NCI-H2081 treated with DMSO at 0.1 percent for 48 hours (cell line): ENCODE measurements at regions not wholly inside any gene's neighbourhood (a gene's known extent, or its start where the extent isn't known, plus 50 kb on each side); places are given as distances from the start of the nearest gene placed in this dataset.
"Not testable (repeated sequence)": the region's sequence is repeated elsewhere in the genome, so short reads cannot be mapped to it uniquely, and the experiment has no call there.

ENCODE experiments used
- DNase-seq: peaks from one replicate; lab custom pipeline; 2025; lab: John Stamatoyannopoulos, UW

DNA sequence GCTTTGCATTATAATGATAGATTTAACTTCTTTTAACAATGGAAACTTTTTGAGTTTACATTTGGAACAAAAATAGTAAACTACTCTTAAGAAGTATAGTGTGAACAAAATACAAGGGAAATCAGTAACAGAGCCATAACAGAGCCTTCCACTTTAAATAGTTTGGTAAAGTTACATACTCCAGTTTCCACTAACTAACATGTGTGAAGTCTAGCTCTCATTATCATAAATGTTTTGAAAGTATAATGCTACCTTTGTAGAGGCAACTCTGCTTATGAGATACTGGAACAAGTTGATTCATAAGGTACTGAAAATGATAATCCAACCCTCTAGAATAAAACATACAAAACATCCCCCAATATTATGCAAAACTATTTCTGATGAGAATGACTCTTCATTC is 1155.1 kb upstream of the ADGRL2 start:
- DNase-seq: no peak

DNA sequence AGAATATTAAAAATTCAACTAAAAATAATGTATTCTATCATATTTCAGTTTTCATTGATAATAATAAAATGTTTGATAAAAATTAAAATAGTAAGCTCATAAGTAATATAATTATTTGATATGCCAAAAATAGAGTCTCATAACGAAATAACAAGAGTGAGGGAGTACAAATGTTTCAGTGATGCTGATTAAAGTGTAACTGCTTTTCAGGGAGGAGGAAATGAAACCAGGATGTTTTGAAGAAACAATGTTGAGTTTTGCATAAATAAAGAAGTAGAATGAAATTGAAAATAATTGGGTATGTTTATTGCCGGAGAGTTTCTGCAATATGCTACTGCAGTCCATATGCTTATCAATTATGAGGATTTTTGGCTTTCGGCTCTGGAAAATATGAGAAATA is 1159.8 kb upstream of the ADGRL2 start:
- no peak for DNase-seq

DNA sequence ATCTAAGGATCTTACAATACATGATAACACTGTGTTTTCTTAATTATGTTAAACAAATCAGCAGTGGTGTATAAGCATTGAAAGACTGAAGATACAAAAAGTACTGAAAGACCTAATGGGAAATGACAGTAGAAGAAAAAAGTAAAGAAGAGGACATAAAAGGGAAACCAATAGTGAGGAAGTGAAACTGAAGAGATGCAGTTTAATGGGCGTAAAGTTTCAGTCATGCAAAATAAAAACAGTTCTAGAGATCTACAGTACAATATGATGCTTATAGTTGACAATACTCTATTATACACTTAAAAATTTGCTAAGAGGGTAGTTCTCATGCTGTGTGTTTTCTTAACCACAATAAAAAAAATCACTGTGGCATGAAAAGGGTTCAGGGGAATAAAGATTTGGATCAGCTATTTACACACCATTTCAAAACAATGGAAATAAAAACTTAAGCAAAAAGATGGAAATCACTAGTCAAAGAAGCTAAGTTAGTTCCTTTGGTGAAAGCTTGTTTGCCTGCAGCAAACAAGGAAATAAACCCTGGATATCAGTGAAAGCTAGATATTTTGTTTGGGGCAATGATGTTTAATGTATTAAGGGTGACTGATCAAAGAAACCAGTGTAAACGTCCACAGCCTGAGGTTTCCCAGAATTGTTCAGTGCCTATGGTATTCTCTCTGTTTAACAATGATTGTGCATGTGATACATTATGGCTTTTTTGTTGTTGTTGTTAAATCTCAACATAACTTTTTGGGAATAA is 1160.8 kb upstream of the ADGRL2 start:
- no peak for DNase-seq

DNA sequence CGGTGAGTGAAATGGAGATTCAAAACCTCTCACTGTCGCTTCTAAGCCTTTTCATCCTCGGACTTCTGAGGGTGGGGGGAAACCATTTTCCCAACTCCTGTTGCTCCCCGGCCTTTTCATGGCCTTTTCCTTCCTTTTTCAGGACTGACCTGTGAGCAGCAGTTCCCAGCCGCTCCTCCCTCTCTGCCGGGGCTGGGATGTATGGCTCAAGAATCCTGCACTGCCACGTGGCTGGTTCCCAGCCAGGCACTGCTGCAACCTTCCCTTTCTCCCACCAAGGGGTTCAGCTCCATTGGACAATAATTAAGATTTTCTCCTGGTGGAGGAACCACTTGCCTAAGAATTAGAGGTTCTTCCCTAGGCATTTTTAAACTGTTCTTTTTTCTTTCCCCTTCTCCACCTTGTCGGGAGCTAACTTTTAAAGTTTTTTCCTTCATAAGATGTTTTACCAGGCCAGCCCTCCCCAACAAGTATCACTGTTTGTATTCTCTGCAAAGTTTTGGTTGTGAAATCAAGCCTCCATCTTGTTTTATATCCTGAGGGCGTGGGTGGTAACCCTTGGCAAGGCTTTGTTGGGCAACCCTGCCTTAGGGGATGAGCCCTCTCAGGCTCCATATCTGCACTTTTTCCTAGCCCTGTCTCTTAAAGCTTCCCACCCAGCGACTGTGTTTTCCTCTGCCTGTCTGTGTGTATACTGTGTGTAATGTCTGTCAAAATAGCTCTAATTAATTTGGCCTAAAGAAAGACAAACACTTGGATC is 1166.6 kb upstream of the ADGRL2 start:
- no peak for DNase-seq

DNA sequence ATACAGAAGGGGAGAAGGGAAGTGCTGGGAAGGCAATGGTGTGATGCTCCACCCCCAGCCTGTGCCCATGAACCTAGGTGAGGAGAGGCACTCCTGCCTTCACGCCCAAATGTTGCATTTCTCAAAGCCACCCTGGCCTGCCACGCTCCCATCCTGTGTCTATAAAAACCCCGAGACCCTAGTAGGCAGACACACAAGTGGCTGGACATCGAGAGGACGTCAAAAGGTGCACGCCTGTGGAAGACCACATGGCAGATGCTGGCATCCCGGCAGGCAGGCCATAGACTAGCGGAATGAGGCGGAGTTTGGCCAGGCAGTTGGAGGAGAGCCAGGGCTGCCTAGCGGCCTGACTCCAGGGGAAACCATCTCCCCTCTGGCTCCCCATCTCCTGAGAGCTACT is 1168.5 kb upstream of the ADGRL2 start:
- no peak for DNase-seq

DNA sequence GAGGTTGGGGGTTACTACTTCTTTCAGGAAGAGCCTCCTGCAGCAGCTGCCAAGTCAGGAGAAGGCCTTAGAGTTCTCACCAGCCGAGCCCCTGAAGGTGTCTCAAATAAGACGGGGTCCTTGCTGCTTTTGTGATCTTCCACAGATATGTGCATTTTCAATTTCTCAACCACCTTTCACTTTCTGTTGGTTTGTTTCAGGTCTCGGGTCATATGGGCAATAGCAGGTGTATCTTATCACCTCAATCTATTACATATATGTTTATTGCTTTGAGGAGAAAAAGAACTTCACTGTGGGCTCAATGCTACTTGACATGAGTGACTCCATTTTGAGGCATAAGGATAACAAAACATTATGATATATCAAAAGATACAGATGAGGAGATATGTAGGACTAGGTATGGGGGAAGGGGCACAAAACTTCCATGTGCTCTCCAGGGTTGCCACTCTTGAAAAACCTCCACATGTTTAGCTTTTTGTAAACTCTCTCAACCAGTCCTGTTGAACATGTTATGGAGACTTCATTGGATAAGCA is 1171.4 kb upstream of the ADGRL2 start:
- no peak for DNase-seq

DNA sequence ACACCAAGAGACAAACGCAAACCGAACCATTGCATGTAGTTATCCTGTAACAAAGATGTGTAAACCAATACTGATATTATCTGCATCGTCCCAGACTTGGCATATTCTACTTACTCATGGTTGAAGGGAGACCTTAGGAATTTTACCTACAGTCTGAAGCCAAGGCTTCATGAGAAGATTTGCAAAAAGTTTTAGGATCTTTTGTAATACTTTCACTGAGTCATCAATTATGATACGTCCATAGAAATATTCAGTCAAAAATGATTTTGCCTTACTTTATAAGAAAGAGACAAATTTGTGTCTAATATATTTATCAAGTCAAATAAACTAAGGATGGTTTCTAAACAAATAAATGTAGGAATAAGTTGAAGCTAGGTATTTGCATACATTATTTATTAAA is 1176.1 kb upstream of the ADGRL2 start:
- no peak for DNase-seq

DNA sequence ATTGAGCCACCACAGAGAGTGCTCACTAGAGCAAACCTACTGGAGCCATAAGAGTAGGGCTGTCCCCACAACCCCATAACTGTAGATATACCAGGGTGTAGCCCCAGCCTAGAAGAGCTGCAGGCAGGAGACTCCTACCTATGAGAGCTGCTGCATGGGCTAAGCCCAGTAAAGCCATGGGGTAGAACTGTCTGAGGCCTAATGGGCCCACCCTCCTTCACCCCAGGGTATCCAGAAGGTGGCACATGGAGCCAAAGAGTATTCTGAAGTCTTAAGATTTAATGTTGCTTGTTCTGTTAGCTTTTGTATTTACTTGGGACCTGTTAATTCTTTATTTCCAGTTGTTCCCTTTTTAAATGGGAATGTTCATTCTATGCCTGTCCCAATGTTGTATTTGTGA is 1193.7 kb upstream of the ADGRL2 start:
- DNase-seq: no peak

DNA sequence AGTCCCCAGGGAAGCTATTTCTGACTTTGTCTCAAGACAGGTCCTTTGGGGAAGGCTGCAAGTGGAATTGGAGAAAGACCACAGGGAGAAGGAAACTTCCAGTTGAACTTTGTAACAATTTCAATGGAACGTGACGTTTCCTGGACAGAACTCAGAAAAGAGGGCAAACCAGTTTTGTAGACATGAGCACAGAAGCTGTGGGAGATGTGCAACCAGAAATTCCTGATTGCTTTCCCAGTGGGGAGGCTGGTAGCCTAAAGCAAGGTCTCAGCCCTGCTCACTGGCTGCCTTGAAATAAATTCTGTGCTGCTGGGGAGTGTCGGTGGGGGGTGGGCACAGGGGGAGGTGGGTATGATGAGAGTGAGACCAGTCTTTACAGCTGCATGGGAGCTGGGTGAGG is 1206.7 kb upstream of the ADGRL2 start:
- DNase-seq: no peak

DNA sequence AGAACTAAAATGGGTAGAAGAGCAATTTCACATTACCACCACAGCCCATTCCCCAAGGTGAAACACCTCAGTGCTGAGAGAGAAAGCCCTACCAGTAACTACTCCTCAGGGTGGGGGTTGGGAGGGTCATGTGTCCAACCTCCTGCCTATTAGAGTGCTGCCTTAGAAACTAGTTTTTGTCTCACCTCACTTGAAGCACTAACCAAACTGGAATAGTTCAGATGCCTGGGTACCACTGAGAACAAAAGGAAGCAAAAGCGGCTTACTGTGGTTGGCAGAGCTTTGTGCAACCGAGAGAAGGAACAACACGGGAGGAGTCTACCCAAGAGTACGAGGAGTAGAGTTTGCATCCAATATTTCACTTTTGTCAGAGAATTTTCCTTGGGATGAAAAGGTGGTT is 1207.5 kb upstream of the ADGRL2 start:
- no peak for DNase-seq

DNA sequence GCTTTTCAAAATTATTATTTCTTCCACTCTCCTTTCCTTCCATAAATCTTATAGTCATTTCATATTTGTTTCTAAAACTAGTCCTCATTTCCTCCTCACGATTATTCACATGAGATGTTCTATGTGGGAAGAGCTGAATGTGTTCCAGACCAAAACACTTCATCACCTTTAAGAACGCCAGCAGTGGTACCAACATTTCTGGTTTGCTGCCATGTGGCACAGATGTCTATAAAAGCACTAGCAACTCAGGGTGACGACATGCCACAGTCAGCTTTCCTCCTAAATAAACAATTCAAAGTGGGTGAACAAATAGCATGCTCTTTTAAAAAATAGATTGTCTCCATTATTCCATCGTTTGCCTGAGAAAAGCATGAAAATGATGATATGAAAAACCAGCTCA is 1217.8 kb upstream of the ADGRL2 start:
- DNase-seq: no peak

DNA sequence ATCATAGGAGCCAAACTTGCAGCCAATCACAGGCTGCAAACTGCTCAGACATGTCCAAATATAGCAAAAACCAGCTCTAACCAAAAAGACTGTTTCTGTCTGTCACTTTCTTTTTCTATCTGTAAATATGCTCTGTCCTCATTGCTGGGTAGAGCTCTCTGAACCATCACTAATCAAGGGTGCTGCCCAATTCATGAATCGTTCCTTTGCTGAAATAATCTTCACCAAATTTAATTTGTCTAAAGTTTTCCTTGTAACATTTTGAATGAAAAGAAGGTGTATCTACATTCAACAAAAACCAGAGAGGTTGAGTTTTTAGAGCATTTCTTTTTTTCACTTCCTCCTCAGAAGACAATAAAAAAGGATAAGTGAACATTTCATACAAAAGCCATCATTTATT is 1221.7 kb upstream of the ADGRL2 start:
- DNase-seq: no peak

DNA sequence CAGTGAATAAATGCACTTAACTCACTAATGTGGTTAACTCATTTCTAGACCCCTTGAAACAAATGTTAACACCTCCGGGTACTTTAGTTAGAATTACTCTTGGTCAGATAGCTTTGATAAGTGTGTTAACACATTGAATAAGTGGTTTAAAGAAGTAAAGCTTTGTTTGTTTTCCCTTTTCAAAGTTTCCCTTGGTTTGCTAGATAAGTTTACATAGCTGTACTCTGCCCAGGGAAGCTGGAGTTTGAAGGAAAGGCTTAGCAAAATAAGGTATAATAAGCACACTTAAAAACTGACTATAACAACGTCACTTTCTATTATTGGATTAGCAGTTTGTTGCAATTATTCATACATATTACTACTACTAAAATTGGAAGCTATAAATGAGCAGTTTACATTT is 1233.9 kb upstream of the ADGRL2 start:
- DNase-seq: no peak

DNA sequence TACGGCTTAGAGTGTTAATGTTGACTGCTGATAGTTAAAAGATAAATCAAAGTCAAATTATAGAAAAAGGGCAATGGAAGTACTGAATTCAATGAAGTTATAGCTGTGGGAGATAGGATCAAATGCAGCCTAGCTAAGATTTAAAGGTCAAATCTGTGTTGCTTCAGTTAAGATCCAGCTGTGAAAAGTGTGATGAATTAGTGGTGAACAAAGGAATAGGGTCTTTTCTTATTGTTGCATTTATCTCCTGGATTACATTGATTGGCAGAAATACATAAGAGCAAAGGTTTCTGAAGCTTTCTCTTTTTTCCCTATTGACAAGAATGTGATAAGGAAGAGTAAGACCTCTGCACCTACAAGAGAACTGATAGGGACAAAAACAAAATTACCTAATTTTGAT is 1234.6 kb upstream of the ADGRL2 start:
- no peak for DNase-seq

DNA sequence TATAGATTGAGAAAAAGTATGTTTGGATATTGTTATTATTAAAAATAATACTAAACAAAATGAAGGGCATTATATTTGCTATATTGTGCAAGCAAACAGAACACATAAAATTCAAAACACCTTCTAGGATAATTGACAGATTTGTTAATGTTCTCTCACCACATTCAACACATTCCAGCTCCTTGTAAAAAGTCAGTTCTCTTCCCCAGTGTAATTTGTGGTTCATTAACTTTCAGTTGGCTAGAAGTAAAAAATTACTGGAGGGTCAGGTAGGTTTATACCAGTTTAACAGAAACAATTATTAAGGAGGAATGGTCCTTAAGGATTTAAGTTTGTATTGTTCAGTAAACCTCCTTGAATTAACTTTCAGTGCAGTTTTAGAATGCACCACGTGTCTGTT is 1235.3 kb upstream of the ADGRL2 start:
- no peak for DNase-seq

DNA sequence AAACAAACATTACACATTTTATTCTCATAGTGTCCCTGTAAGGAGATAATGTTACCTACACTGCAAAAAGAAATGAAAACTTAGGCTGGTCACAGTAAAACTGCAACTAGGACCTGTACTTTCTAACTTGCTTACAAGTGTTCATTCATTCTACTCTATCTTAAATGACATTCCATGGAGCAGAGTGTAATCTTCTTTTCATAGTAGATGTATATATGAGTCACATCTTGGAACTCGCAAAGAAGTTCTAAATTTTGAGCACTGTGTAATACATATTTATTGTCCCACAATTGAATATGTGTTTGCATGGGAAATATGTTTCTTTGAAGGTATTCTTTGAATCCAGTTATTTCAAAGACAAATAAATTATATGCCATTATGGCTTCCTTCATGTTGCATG is 1258.5 kb upstream of the ADGRL2 start:
- DNase-seq: no peak

DNA sequence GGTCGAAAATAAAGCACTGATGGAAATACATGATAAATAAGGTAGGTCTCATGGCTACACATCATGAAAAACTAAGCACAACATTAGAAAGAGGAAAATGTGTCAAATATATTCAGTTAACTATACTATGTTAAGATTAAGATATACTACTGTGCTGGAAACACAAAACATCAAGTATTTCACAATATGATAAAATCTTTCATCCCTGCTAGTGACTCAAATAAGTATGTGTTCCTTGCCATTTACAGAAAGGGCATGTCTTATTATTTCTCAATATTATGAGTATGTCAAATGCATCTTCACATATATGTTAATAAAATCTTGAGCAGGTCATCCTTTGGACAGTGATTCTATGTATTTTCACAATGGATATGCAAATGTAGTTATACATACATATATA is 1260.1 kb upstream of the ADGRL2 start:
- DNase-seq: no peak

DNA sequence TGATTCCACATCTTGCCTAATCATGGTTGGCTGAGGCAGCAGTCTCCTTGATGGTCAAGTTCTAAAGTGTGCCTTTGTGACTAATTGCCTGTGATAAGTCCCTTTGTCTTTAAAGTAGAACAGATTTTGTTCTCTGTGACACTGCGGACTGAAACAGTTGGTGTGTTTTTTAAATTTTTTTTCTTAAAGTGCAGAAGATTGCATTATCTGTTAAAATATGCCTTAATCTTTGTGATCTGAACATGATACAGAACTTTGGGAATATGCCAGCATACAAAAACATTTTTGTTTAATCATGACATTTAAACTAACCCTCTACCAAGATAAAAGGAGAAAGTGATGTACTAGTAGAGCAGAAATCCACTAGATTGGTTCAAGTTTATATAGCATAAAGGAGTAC is 1260.6 kb upstream of the ADGRL2 start:
- no peak for DNase-seq

DNA sequence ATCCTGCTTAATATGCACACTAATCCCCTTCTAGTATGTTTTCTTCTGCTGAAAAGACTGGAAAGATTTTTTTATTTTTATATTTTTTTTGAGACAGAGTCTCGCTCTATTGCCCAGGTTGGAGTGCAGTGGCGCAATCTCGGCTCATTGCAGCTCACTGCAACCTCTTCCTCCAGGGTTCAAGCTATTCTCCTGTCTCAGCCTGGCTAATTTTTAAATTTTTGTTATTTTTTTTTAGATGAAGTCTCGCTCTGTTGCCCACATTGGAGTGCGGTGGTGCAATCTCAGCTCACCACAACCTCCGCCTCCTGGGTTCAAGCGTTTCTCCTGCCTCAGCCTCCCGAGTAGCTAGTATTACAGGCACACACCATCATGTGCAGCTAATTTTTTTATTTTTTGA is 1261.4 kb upstream of the ADGRL2 start:
- not testable (repeated sequence) for DNase-seq

DNA sequence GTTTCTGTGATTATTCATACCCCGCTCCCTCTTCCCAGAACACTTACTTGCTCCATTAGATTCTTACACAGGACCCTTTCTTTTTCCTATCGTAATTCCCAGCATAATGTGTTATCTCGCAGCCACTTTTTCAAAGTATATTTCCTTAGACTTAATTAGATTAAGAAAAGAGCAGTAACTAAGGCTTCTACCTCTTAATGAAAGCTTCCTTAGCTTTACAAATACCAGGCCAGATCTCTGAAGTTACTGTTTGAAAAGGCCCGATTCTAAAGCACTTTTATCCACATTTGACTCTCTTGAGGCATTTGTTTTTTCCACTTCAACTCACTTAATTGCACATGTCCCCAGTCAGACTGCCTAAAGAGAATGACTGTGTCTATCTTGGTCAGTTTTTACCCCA is 1264.3 kb upstream of the ADGRL2 start:
- DNase-seq: no peak

DNA sequence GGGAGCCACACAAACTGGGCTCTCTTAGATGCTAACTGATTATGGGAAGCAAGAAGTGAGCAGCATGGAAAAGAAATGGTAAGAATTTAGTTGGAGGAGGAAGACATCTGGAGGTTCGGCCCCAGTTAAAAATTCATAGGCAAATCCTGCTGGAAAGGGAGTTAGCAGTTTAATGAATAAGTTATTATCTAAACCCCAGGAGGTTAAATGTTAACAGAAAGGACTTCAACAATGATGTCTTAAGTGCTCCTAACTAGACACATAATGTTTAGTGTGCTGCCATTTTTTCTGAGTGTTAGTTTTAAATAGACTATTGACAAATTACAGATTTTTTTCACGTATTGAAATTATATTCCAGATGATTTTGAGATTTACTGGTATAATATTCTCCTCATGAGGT is 1265.3 kb upstream of the ADGRL2 start:
- no peak for DNase-seq

DNA sequence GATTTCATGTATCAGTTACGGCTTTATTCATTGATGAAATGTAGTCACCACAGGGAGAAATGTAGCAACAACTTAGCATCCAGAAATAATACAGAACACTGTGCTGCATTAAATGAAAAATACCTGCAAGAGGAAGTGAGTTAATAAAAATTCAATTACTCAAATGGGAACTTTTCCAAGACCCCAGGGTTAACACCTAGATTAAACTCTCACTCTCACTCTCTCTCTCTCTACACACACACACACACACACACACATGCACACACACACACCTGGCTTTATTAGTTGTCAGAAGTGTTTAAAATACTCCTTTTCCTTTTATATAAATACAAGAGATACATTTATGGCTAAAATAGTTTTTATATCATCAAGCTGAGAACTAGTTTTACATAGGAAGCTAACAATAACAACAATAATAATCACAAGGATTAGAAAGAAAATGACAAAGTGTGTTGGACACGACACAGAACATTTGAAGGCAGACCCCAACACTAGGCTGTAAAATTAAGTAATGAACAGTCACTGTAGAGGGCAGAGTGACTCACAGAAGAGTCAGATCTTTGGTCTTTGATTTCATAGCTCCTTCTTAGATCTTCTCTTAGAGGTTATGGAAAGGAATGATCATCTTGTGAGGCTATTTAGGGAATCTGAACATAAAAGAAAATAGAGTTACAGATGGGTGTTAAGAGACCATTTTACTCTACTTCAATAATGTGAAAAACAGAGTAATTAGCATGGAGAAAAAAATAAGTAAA is 1266.0 kb upstream of the ADGRL2 start:
- no peak for DNase-seq

DNA sequence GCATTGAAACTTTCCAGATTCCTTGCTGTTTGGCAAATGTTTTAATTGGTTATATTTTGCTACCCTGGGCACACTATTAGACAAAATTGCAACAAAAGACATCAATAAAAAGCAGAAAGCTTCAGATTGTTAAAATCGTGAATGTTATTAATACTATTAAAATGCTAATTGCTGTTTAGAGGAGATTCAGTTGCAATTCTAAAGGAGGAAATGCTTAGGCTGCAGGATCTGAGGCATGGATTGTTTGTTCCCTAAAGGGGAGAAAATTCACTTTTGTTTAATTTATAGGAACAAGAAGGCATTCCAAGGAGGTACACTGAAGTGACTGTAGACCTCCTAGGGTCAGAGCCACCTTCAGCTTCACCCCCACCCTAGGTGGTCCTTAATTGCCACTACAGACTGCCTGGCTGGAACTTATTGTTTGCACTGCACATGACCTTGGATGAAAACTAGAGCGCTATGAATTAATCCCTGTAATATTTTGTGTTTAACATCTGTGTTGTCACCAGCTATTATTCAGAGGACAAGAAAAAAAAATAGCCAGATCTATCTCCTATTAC is 1266.9 kb upstream of the ADGRL2 start:
- no peak for DNase-seq
